ENCODE measurements at regions not wholly inside any gene's neighbourhood (a gene's known extent, or its start where the extent isn't known, plus 50 kb on each side); places are given as distances from the start of the nearest gene placed in this dataset.

DNA sequence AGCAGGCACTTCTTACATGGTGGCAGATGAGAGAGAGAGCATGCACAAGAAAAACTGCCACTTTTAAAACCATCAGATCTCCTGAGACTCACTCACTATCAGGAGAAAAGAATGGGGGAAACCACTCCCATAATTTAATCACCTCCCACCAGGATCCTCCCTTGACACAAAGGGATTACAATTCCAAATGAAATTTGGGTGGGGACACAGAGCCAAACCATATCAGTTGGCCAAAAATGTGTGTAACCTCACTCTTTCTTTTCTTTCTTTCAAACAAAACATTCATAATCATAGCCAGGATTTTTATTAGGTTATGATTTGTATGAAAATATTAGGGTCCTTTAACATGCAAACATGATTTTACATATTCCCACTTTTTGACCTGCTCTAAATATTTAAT is 222.1 kb downstream of the PCDH18 start:
- no peak for TF ChIP-seq EZH2phosphoT487 (conservative IDR thresholded peaks at IDR 0.05; ENCODE audit: low read length)
- TF ChIP-seq, protein P1, sequence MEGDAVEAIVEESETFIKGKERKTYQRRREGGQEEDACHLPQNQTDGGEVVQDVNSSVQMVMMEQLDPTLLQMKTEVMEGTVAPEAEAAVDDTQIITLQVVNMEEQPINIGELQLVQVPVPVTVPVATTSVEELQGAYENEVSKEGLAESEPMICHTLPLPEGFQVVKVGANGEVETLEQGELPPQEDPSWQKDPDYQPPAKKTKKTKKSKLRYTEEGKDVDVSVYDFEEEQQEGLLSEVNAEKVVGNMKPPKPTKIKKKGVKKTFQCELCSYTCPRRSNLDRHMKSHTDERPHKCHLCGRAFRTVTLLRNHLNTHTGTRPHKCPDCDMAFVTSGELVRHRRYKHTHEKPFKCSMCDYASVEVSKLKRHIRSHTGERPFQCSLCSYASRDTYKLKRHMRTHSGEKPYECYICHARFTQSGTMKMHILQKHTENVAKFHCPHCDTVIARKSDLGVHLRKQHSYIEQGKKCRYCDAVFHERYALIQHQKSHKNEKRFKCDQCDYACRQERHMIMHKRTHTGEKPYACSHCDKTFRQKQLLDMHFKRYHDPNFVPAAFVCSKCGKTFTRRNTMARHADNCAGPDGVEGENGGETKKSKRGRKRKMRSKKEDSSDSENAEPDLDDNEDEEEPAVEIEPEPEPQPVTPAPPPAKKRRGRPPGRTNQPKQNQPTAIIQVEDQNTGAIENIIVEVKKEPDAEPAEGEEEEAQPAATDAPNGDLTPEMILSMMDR (IDR thresholded peaks at IDR 0.05; ENCODE audit: insufficient read depth, low read length, poor library complexity, severe bottlenecking), result no peak
- Histone ChIP-seq H3K27ac (ENCODE audit: low read depth, low read length) (no peak overlapping the region), H3K4me2 (ENCODE audit: low read depth, low read length, poor library complexity, severe bottlenecking) (no peak overlapping the region)

DNA sequence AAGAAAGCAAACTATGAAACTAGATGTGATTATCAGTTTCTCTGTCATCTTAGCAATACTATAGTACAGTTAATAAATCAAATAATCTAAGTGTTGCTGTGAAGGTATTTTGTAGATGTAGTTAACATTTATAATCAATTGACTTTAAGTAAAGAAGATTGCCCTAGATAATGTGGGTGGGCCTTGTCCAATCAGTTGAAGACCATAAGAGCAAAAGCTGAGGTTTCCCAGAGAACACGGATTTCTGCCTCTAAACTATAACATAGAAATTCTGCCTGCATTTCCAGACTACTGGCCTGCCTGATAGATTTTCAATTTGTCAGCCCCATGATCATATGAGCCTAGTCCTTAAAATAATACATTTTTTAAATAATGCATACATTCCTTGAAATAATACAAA is 222.9 kb downstream of the PCDH18 start:
- Histone ChIP-seq H3K4me3 (ENCODE audit: insufficient read depth, low read length, poor library complexity, severe bottlenecking) (no peak overlapping the region), H3K9me3 (ENCODE audit: insufficient read depth, low read length) (no peaks in the 10 kb centered on the region), H3F3A (ENCODE audit: insufficient read depth) (no peaks in the 10 kb centered on the region), H3K27me3 (ENCODE audit: low read length) (no peaks in the 10 kb centered on the region), H3K27ac (ENCODE audit: low read depth, low read length) (no peak overlapping the region), H3K36me3 (ENCODE audit: low read length) (no peaks in the 10 kb centered on the region), H3K4me2 (ENCODE audit: low read depth, low read length, poor library complexity, severe bottlenecking) (no peak overlapping the region), H4K20me1 (ENCODE audit: low read depth, low read length) (no peaks in the 10 kb centered on the region), H3K9me2 (replicated peaks; ENCODE audit: insufficient read depth, low read length) (no peaks in the 10 kb centered on the region), H3K79me2 (ENCODE audit: insufficient read depth, low read length) (no peaks in the 10 kb centered on the region), H2AFZ (ENCODE audit: low read depth, low read length, severe bottlenecking) (no peak overlapping the region), H3K9ac (ENCODE audit: low read length) (no peak overlapping the region)
- TF ChIP-seq, protein P1 (IDR thresholded peaks at IDR 0.05; ENCODE audit: insufficient read depth, low read length, poor library complexity, severe bottlenecking), result no peak
- TF ChIP-seq EZH2phosphoT487 (conservative IDR thresholded peaks at IDR 0.05; ENCODE audit: low read length), result no peak

More for the DNA sequence above, 222.1 kb downstream of the PCDH18 start:
- Histone ChIP-seq H3K79me2 (ENCODE audit: insufficient read depth, low read length) (no peaks in the 10 kb centered on the region), H3K4me3 (ENCODE audit: insufficient read depth, low read length, poor library complexity, severe bottlenecking) (no peak overlapping the region), H3K9ac (ENCODE audit: low read length) (no peak overlapping the region), H2AFZ (ENCODE audit: low read depth, low read length, severe bottlenecking) (no peak overlapping the region), H3F3A (ENCODE audit: insufficient read depth) (no peaks in the 10 kb centered on the region), H3K9me3 (ENCODE audit: insufficient read depth, low read length) (no peaks in the 10 kb centered on the region), H3K36me3 (ENCODE audit: low read length) (no peaks in the 10 kb centered on the region), H3K27me3 (ENCODE audit: low read length) (no peaks in the 10 kb centered on the region), H3K9me2 (replicated peaks; ENCODE audit: insufficient read depth, low read length) (no peaks in the 10 kb centered on the region), H4K20me1 (ENCODE audit: low read depth, low read length) (no peaks in the 10 kb centered on the region)

DNA sequence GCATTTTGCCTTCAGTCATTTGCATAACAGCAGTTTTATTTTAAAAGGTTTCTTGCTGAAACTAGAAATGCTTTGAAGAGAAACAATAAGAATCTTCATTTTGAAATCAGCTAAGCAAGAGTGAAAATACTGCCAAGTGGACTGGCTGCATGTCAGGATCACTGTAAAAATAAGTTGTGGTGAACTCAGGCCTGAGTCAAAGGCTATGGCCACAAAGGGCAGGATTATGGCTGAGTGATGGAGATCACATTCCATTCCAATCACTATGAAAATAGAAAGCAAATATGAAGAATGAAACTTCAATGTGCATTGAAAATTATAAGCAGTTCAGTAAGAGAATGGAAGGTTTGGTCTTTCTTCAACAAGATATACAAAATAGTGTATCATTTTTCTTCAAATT is 224.5 kb downstream of the PCDH18 start:
- H3K9ac ChIP-seq (ENCODE audit: low read length), result no peak overlapping the region
- no peaks in the 10 kb centered on the region for H3K9me3 ChIP-seq (ENCODE audit: insufficient read depth, low read length)
- no peaks in the 10 kb centered on the region for H3F3A ChIP-seq (ENCODE audit: insufficient read depth)
- no peaks in the 10 kb centered on the region for H3K27me3 ChIP-seq (ENCODE audit: low read length)
- H3K9me2 ChIP-seq (replicated peaks; ENCODE audit: insufficient read depth, low read length), result no peaks in the 10 kb centered on the region
- TF ChIP-seq EZH2phosphoT487 (conservative IDR thresholded peaks at IDR 0.05; ENCODE audit: low read length), result no peak
- TF ChIP-seq, protein P1 (IDR thresholded peaks at IDR 0.05; ENCODE audit: insufficient read depth, low read length, poor library complexity, severe bottlenecking), result no peak
- no peak overlapping the region for H3K4me3 ChIP-seq (ENCODE audit: insufficient read depth, low read length, poor library complexity, severe bottlenecking)
- no peaks in the 10 kb centered on the region for H3K79me2 ChIP-seq (ENCODE audit: insufficient read depth, low read length)
- no peak overlapping the region for H3K27ac ChIP-seq (ENCODE audit: low read depth, low read length)
- H2AFZ ChIP-seq (ENCODE audit: low read depth, low read length, severe bottlenecking), result peak overlapping the region; percentile 41
- H3K4me2 ChIP-seq (ENCODE audit: low read depth, low read length, poor library complexity, severe bottlenecking), result no peak overlapping the region
- H3K36me3 ChIP-seq (ENCODE audit: low read length), result no peaks in the 10 kb centered on the region
- H4K20me1 ChIP-seq (ENCODE audit: low read depth, low read length), result no peaks in the 10 kb centered on the region

All from SU-DHL-6 (cell line).